ENCODE measurements at regions not wholly inside any gene's neighbourhood (a gene's known extent, or its start where the extent isn't known, plus 50 kb on each side); places are given as distances from the start of the nearest gene placed in this dataset.

- H3K4me2 ChIP-seq (ENCODE audit: insufficient read depth, low read length), result no peak overlapping the region
- no peak overlapping the region for H2AFZ ChIP-seq (ENCODE audit: low read length)
- H3K4me3 ChIP-seq (ENCODE audit: insufficient read depth, low read length), result no peak overlapping the region
- no peak for TF ChIP-seq CTCF (IDR thresholded peaks at IDR 0.05; ENCODE audit: extremely low read depth, low read depth, low read length)
- no peaks in the 10 kb centered on the region for H3K79me2 ChIP-seq (ENCODE audit: insufficient read depth, low read length)
- peaks cover 25% of the 10 kb centered on the region for H3K4me1 ChIP-seq (ENCODE audit: insufficient read depth, low read length)
- H3K27ac ChIP-seq (ENCODE audit: low read depth, low read length), result no peak overlapping the region
- H4K20me1 ChIP-seq (ENCODE audit: insufficient read depth, low read length), result no peaks in the 10 kb centered on the region
- H3K27me3 ChIP-seq (ENCODE audit: insufficient read depth, low read length), result no peaks in the 10 kb centered on the region
- no peak for DNase-seq (ENCODE audit: insufficient read length, low spot score, missing footprints)
- H3K36me3 ChIP-seq (ENCODE audit: insufficient read depth, low read length), result no peaks in the 10 kb centered on the region
- no peaks in the 10 kb centered on the region for H3K9me3 ChIP-seq (ENCODE audit: low read depth, low read length)
Measured at GRCh38 chr5:130280528-130281217, 376.4 kb downstream of the CHSY3 start.

- DNase-seq (ENCODE audit: insufficient read length, low spot score, missing footprints), result peak; percentile 85
- no peaks in the 10 kb centered on the region for H3K9me3 ChIP-seq (ENCODE audit: low read depth, low read length)
- H3K27me3 ChIP-seq (ENCODE audit: insufficient read depth, low read length), result no peaks in the 10 kb centered on the region
- H3K4me2 ChIP-seq (ENCODE audit: insufficient read depth, low read length), result peak overlapping the region; percentile 6
- peak overlapping the region; percentile 55 for H2AFZ ChIP-seq (ENCODE audit: low read length)
- H4K20me1 ChIP-seq (ENCODE audit: insufficient read depth, low read length), result no peaks in the 10 kb centered on the region
- H3K36me3 ChIP-seq (ENCODE audit: insufficient read depth, low read length), result no peaks in the 10 kb centered on the region
- H3K4me1 ChIP-seq (ENCODE audit: insufficient read depth, low read length), result peaks cover 25% of the 10 kb centered on the region
- H3K79me2 ChIP-seq (ENCODE audit: insufficient read depth, low read length), result no peaks in the 10 kb centered on the region
- H3K4me3 ChIP-seq (ENCODE audit: insufficient read depth, low read length), result no peak overlapping the region
- no peak overlapping the region for H3K27ac ChIP-seq (ENCODE audit: low read depth, low read length)
- TF ChIP-seq CTCF (IDR thresholded peaks at IDR 0.05; ENCODE audit: extremely low read depth, low read depth, low read length), result no peak
Measured at GRCh38 chr5:130279386-130279785, 375.1 kb downstream of the CHSY3 start.

- Histone ChIP-seq H4K20me1 (ENCODE audit: insufficient read depth, low read length) (no peaks in the 10 kb centered on the region), H3K36me3 (ENCODE audit: insufficient read depth, low read length) (no peaks in the 10 kb centered on the region), H2AFZ (ENCODE audit: low read length) (no peak overlapping the region), H3K4me3 (ENCODE audit: insufficient read depth, low read length) (no peak overlapping the region), H3K27me3 (ENCODE audit: insufficient read depth, low read length) (no peaks in the 10 kb centered on the region), H3K9me3 (ENCODE audit: low read depth, low read length) (no peaks in the 10 kb centered on the region), H3K79me2 (ENCODE audit: insufficient read depth, low read length) (no peaks in the 10 kb centered on the region), H3K27ac (ENCODE audit: low read depth, low read length) (no peak overlapping the region), H3K4me2 (ENCODE audit: insufficient read depth, low read length) (no peak overlapping the region), H3K4me1 (ENCODE audit: insufficient read depth, low read length) (peaks cover 25% of the 10 kb centered on the region)
- no peak for DNase-seq (ENCODE audit: insufficient read length, low spot score, missing footprints)
- no peak for TF ChIP-seq CTCF (IDR thresholded peaks at IDR 0.05; ENCODE audit: extremely low read depth, low read depth, low read length)
Measured at GRCh38 chr5:130278136-130278535, 373.9 kb downstream of the CHSY3 start.

GRCh38 chr5:130277522-130277921 lies 373.3 kb downstream of the CHSY3 start:
- Histone ChIP-seq H3K36me3 (ENCODE audit: insufficient read depth, low read length) (no peaks in the 10 kb centered on the region), H3K27me3 (ENCODE audit: insufficient read depth, low read length) (no peaks in the 10 kb centered on the region), H3K27ac (ENCODE audit: low read depth, low read length) (no peak overlapping the region), H3K4me3 (ENCODE audit: insufficient read depth, low read length) (no peak overlapping the region), H4K20me1 (ENCODE audit: insufficient read depth, low read length) (no peaks in the 10 kb centered on the region), H2AFZ (ENCODE audit: low read length) (no peak overlapping the region), H3K4me1 (ENCODE audit: insufficient read depth, low read length) (peaks cover 22% of the 10 kb centered on the region), H3K4me2 (ENCODE audit: insufficient read depth, low read length) (no peak overlapping the region), H3K79me2 (ENCODE audit: insufficient read depth, low read length) (no peaks in the 10 kb centered on the region), H3K9me3 (ENCODE audit: low read depth, low read length) (no peaks in the 10 kb centered on the region)
- TF ChIP-seq CTCF (IDR thresholded peaks at IDR 0.05; ENCODE audit: extremely low read depth, low read depth, low read length), result no peak
- DNase-seq (ENCODE audit: insufficient read length, low spot score, missing footprints), result peak; percentile 3
